ENCODE measurements at regions not wholly inside any gene's neighbourhood (a gene's known extent, or its start where the extent isn't known, plus 50 kb on each side); places are given as distances from the start of the nearest gene placed in this dataset.

DNA sequence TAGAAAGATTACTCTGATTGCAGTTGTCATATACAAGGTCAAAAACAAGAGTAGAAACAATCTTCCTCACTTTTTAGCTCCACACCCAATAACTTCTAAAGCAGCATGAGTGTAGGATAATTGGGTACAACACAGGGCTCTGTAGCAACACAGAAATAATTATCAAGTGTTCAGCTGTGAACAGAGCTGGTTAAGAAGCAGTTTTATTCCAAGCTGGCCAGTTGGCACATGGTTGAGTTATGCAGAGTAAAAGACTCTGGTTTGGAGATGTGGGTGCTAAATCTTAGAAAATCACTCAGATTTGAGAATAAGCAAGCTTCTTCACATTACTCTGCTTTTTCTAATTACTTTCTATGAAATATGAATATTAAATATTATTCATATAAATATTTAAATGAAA lies 118.5 kb downstream of the KIF2B start:
- Histone ChIP-seq H3K4me3 (ENCODE audit: low read length) (no peak overlapping the region), H3K27ac (ENCODE audit: low read depth, low read length) (no peak overlapping the region), H3K4me1 (ENCODE audit: control insufficient read depth, insufficient read depth, low read length) (no peaks in the 10 kb centered on the region), H3K9ac (ENCODE audit: extremely low read depth, low read length, poor library complexity, severe bottlenecking) (no peak overlapping the region), H3K27me3 (ENCODE audit: control insufficient read depth, insufficient read depth, low read length, poor library complexity, severe bottlenecking) (no peaks in the 10 kb centered on the region), H3K9me3 (ENCODE audit: control insufficient read depth, low read length) (no peaks in the 10 kb centered on the region), H3K36me3 (ENCODE audit: control insufficient read depth, insufficient read depth, low read length) (no peaks in the 10 kb centered on the region)
- no peak overlapping the region for H3K4me3 Mint-ChIP-seq
- no peaks in the 10 kb centered on the region for H3K4me1 Mint-ChIP-seq
- no peaks in the 10 kb centered on the region for H3K27me3 Mint-ChIP-seq (ENCODE audit: insufficient read depth)
- DNase-seq = no peak
- H3K27ac Mint-ChIP-seq = no peak overlapping the region
- H3K36me3 Mint-ChIP-seq (ENCODE audit: low read depth) = no peaks in the 10 kb centered on the region
- TF ChIP-seq, protein P1, sequence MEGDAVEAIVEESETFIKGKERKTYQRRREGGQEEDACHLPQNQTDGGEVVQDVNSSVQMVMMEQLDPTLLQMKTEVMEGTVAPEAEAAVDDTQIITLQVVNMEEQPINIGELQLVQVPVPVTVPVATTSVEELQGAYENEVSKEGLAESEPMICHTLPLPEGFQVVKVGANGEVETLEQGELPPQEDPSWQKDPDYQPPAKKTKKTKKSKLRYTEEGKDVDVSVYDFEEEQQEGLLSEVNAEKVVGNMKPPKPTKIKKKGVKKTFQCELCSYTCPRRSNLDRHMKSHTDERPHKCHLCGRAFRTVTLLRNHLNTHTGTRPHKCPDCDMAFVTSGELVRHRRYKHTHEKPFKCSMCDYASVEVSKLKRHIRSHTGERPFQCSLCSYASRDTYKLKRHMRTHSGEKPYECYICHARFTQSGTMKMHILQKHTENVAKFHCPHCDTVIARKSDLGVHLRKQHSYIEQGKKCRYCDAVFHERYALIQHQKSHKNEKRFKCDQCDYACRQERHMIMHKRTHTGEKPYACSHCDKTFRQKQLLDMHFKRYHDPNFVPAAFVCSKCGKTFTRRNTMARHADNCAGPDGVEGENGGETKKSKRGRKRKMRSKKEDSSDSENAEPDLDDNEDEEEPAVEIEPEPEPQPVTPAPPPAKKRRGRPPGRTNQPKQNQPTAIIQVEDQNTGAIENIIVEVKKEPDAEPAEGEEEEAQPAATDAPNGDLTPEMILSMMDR (conservative IDR thresholded peaks at IDR 0.05) = no peak
- no peaks in the 10 kb centered on the region for H3K9me3 Mint-ChIP-seq

DNA sequence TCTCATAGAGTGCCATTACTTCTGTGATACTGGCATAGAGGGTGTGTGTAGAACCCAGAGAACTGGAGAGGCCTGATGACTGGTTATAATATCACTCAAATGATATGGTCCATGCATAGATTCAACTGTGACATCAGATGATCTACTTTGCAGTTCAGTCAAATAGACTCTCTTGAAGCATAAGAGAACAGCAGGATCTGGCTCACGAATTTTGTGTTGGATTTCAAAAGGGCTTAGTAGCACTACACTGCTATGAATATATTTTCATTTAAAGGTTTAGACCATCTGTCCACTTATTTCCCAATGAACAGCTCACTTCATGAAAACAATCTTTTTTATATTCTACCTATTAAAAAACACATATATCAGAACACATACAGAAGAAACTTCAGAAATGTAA lies 119.7 kb downstream of the KIF2B start:
- 94 to 100% methylated on average over 1 of the region's 1 CpG for WGBS, 2 experiments (ENCODE audit: insufficient coverage in 1 of 2, insufficient read length in 1 of 2)
- H3K27me3 ChIP-seq (ENCODE audit: control insufficient read depth, insufficient read depth, low read length, poor library complexity, severe bottlenecking) = no peaks in the 10 kb centered on the region
- no peaks in the 10 kb centered on the region for H3K4me1 ChIP-seq (ENCODE audit: control insufficient read depth, insufficient read depth, low read length)
- no peaks in the 10 kb centered on the region for H3K36me3 ChIP-seq (ENCODE audit: control insufficient read depth, insufficient read depth, low read length)
- Mint-ChIP-seq H3K27me3 (ENCODE audit: insufficient read depth) (no peaks in the 10 kb centered on the region), H3K9me3 (no peaks in the 10 kb centered on the region), H3K27ac (no peak overlapping the region), H3K4me3 (no peak overlapping the region), H3K36me3 (ENCODE audit: low read depth) (no peaks in the 10 kb centered on the region), H3K4me1 (no peaks in the 10 kb centered on the region)
- DNase-seq = no peak
- no peak overlapping the region for H3K27ac ChIP-seq (ENCODE audit: low read depth, low read length)
- H3K9ac ChIP-seq (ENCODE audit: extremely low read depth, low read length, poor library complexity, severe bottlenecking) = no peak overlapping the region
- TF ChIP-seq, protein P1 (conservative IDR thresholded peaks at IDR 0.05) = no peak
- no peak overlapping the region for H3K4me3 ChIP-seq (ENCODE audit: low read length)
- no peaks in the 10 kb centered on the region for H3K9me3 ChIP-seq (ENCODE audit: control insufficient read depth, low read length)

DNA sequence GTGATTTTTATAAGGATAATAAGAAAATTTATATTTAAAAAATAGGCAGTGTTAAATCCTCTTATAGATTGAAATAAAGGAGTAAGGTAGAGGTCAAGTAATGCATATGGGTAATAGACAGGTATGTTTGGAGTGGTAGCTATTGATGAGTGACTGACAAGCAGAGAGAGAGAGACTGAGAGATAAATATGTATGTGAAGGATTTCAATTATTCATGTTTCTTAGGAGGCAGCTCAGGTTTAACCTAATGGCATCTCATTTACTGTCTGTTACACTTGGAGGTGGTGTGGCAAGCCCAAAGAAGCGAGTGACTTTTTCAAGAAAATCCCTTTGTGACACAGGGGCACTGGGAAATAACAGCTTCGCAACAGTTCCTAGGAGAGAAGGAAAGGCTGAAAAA lies 120.2 kb downstream of the KIF2B start:
- no peaks in the 10 kb centered on the region for H3K36me3 ChIP-seq (ENCODE audit: control insufficient read depth, insufficient read depth, low read length)
- H3K9ac ChIP-seq (ENCODE audit: extremely low read depth, low read length, poor library complexity, severe bottlenecking) = no peak overlapping the region
- H3K27ac ChIP-seq (ENCODE audit: low read depth, low read length) = no peak overlapping the region
- no peaks in the 10 kb centered on the region for H3K27me3 ChIP-seq (ENCODE audit: control insufficient read depth, insufficient read depth, low read length, poor library complexity, severe bottlenecking)
- H3K9me3 ChIP-seq (ENCODE audit: control insufficient read depth, low read length) = no peaks in the 10 kb centered on the region
- TF ChIP-seq, protein P1 (conservative IDR thresholded peaks at IDR 0.05) = no peak
- Mint-ChIP-seq H3K36me3 (ENCODE audit: low read depth) (no peaks in the 10 kb centered on the region), H3K9me3 (no peaks in the 10 kb centered on the region), H3K4me1 (no peaks in the 10 kb centered on the region), H3K27me3 (ENCODE audit: insufficient read depth) (no peaks in the 10 kb centered on the region), H3K4me3 (no peak overlapping the region), H3K27ac (no peak overlapping the region)
- H3K4me1 ChIP-seq (ENCODE audit: control insufficient read depth, insufficient read depth, low read length) = no peaks in the 10 kb centered on the region
- WGBS, 2 experiments (ENCODE audit: insufficient coverage in 1 of 2, insufficient read length in 1 of 2) = 97% methylated on average over 2 of the region's 2 CpGs; no CpG with 5 or more reads in 1 of the 2 experiments
- DNase-seq = no peak
- H3K4me3 ChIP-seq (ENCODE audit: low read length) = no peak overlapping the region

All from endodermal cell (in vitro differentiated cells).